Activated T-cell treated with anti-CD3 and anti-CD28 coated beads, Interleukin-2, amount 50 U/mL, for 24 hours (primary cell): ENCODE measurements at regions not wholly inside any gene's neighbourhood (a gene's known extent, or its start where the extent isn't known, plus 50 kb on each side); places are given as distances from the start of the nearest gene placed in this dataset.

Experiments used
- DNase-seq: peaks from one replicate; pipeline ENCODE4 v3.0.0-alpha.2; 2020
- H3K27ac Mint-ChIP-seq: 2 replicates; pipeline ENCODE4 v1.8.0; 2020; ENCODE audit warnings: mild to moderate bottlenecking, mixed read lengths
- H3K27me3 Mint-ChIP-seq: 2 replicates; pipeline ENCODE4 v1.8.0; 2020; ENCODE audit warnings: mixed read lengths
- H3K36me3 Mint-ChIP-seq: 2 replicates; pipeline ENCODE4 v1.8.0; 2020; ENCODE audit warnings: low read depth, mixed read lengths
- H3K4me1 Mint-ChIP-seq: 2 replicates; pipeline ENCODE4 v1.8.0; 2020; ENCODE audit warnings: low read depth, mixed read lengths
- H3K4me3 Mint-ChIP-seq: 2 replicates; pipeline ENCODE4 v1.8.0; 2020; ENCODE audit warnings: mild to moderate bottlenecking, moderate library complexity, mixed read lengths
- H3K9me3 Mint-ChIP-seq: 2 replicates; pipeline ENCODE4 v1.8.0; 2020; ENCODE audit warnings: mixed read lengths

- Mint-ChIP-seq H3K9me3 (no peaks in the 10 kb centered on the region), H3K36me3 (no peaks in the 10 kb centered on the region), H3K4me1 (no peaks in the 10 kb centered on the region), H3K4me3 (no peak overlapping the region), H3K27ac (no peak overlapping the region), H3K27me3 (no peaks in the 10 kb centered on the region)
- no peak for DNase-seq
Measured at GRCh38 chr2:103789381-103790095, 1027.7 kb downstream of the TMEM182 start.

GRCh38 chr2:103792042-103792441 is 1030.2 kb downstream of the TMEM182 start:
- Mint-ChIP-seq H3K36me3 (no peaks in the 10 kb centered on the region), H3K27ac (no peak overlapping the region), H3K27me3 (no peaks in the 10 kb centered on the region), H3K4me3 (no peak overlapping the region), H3K4me1 (no peaks in the 10 kb centered on the region), H3K9me3 (peaks cover 9% of the 10 kb centered on the region)
- no peak for DNase-seq

GRCh38 chr2:103798291-103798690 is 1036.5 kb downstream of the TMEM182 start:
- no peak overlapping the region for H3K4me3 Mint-ChIP-seq
- H3K9me3 Mint-ChIP-seq = peaks cover 9% of the 10 kb centered on the region
- no peaks in the 10 kb centered on the region for H3K36me3 Mint-ChIP-seq
- no peak overlapping the region for H3K27ac Mint-ChIP-seq
- no peak for DNase-seq
- H3K4me1 Mint-ChIP-seq = no peaks in the 10 kb centered on the region
- no peaks in the 10 kb centered on the region for H3K27me3 Mint-ChIP-seq

GRCh38 chr2:103804013-103804412 is 1042.2 kb downstream of the TMEM182 start:
- no peaks in the 10 kb centered on the region for H3K4me1 Mint-ChIP-seq

GRCh38 chr2:103805746-103806145 is 1043.9 kb downstream of the TMEM182 start:
- Mint-ChIP-seq H3K27me3 (no peaks in the 10 kb centered on the region), H3K36me3 (no peaks in the 10 kb centered on the region), H3K9me3 (peaks cover 12% of the 10 kb centered on the region), H3K4me1 (no peaks in the 10 kb centered on the region), H3K4me3 (no peak overlapping the region), H3K27ac (no peak overlapping the region)
- no peak for DNase-seq

More at GRCh38 chr2:103804013-103804412, 1042.2 kb downstream of the TMEM182 start:
- H3K36me3 Mint-ChIP-seq = no peaks in the 10 kb centered on the region
- no peak overlapping the region for H3K27ac Mint-ChIP-seq
- H3K9me3 Mint-ChIP-seq = peaks cover 10% of the 10 kb centered on the region
- no peak overlapping the region for H3K4me3 Mint-ChIP-seq
- DNase-seq = no peak
- H3K27me3 Mint-ChIP-seq = no peaks in the 10 kb centered on the region

- Mint-ChIP-seq H3K27me3 (no peaks in the 10 kb centered on the region), H3K4me3 (no peak overlapping the region), H3K9me3 (peaks cover 12% of the 10 kb centered on the region), H3K27ac (no peak overlapping the region), H3K36me3 (no peaks in the 10 kb centered on the region), H3K4me1 (no peaks in the 10 kb centered on the region)
- DNase-seq = no peak
Measured at GRCh38 chr2:103808814-103809213, 1045.1 kb upstream of the POU3F3 start.

GRCh38 chr2:103809415-103809814 is 1044.5 kb upstream of the POU3F3 start:
- no peak overlapping the region for H3K4me3 Mint-ChIP-seq
- no peaks in the 10 kb centered on the region for H3K36me3 Mint-ChIP-seq
- no peak overlapping the region for H3K27ac Mint-ChIP-seq
- H3K9me3 Mint-ChIP-seq = peaks cover 12% of the 10 kb centered on the region
- no peaks in the 10 kb centered on the region for H3K4me1 Mint-ChIP-seq
- H3K27me3 Mint-ChIP-seq = no peaks in the 10 kb centered on the region
- no peak for DNase-seq

- no peak for DNase-seq
- peaks cover 12% of the 10 kb centered on the region for H3K9me3 Mint-ChIP-seq
- no peaks in the 10 kb centered on the region for H3K4me1 Mint-ChIP-seq
- no peak overlapping the region for H3K27ac Mint-ChIP-seq
- no peaks in the 10 kb centered on the region for H3K27me3 Mint-ChIP-seq
- H3K4me3 Mint-ChIP-seq = no peak overlapping the region
- no peaks in the 10 kb centered on the region for H3K36me3 Mint-ChIP-seq
Measured at GRCh38 chr2:103809941-103810441, 1043.9 kb upstream of the POU3F3 start.

GRCh38 chr2:103810875-103811274 is 1043.0 kb upstream of the POU3F3 start:
- no peak for DNase-seq
- no peak overlapping the region for H3K27ac Mint-ChIP-seq
- no peaks in the 10 kb centered on the region for H3K4me1 Mint-ChIP-seq
- H3K4me3 Mint-ChIP-seq = no peak overlapping the region
- H3K36me3 Mint-ChIP-seq = no peaks in the 10 kb centered on the region
- no peaks in the 10 kb centered on the region for H3K27me3 Mint-ChIP-seq
- H3K9me3 Mint-ChIP-seq = peaks cover 9% of the 10 kb centered on the region

- no peaks in the 10 kb centered on the region for H3K36me3 Mint-ChIP-seq
Measured at GRCh38 chr2:103814016-103814415, 1039.9 kb upstream of the POU3F3 start.

GRCh38 chr2:103815731-103816130 is 1038.2 kb upstream of the POU3F3 start:
- H3K4me3 Mint-ChIP-seq = no peak overlapping the region
- H3K27me3 Mint-ChIP-seq = no peaks in the 10 kb centered on the region
- H3K4me1 Mint-ChIP-seq = no peaks in the 10 kb centered on the region
- H3K27ac Mint-ChIP-seq = no peak overlapping the region
- H3K36me3 Mint-ChIP-seq = no peaks in the 10 kb centered on the region
- DNase-seq = no peak
- H3K9me3 Mint-ChIP-seq = peaks cover 10% of the 10 kb centered on the region

More at GRCh38 chr2:103814016-103814415, 1039.9 kb upstream of the POU3F3 start:
- no peaks in the 10 kb centered on the region for H3K4me1 Mint-ChIP-seq
- H3K27me3 Mint-ChIP-seq = no peaks in the 10 kb centered on the region
- peaks cover 11% of the 10 kb centered on the region for H3K9me3 Mint-ChIP-seq
- H3K4me3 Mint-ChIP-seq = no peak overlapping the region
- no peak for DNase-seq
- H3K27ac Mint-ChIP-seq = no peak overlapping the region

GRCh38 chr2:103817746-103818145 is 1036.2 kb upstream of the POU3F3 start:
- no peaks in the 10 kb centered on the region for H3K27me3 Mint-ChIP-seq
- H3K27ac Mint-ChIP-seq = no peak overlapping the region
- H3K4me1 Mint-ChIP-seq = no peaks in the 10 kb centered on the region
- H3K4me3 Mint-ChIP-seq = no peak overlapping the region
- H3K36me3 Mint-ChIP-seq = no peaks in the 10 kb centered on the region
- no peak for DNase-seq
- H3K9me3 Mint-ChIP-seq = peaks cover 8% of the 10 kb centered on the region

GRCh38 chr2:103818176-103818575 is 1035.7 kb upstream of the POU3F3 start:
- no peak overlapping the region for H3K27ac Mint-ChIP-seq
- H3K36me3 Mint-ChIP-seq = no peaks in the 10 kb centered on the region
- H3K4me1 Mint-ChIP-seq = no peaks in the 10 kb centered on the region
- H3K9me3 Mint-ChIP-seq = peaks cover 8% of the 10 kb centered on the region
- H3K27me3 Mint-ChIP-seq = no peaks in the 10 kb centered on the region
- H3K4me3 Mint-ChIP-seq = no peak overlapping the region
- no peak for DNase-seq

- no peak overlapping the region for H3K4me3 Mint-ChIP-seq
- H3K9me3 Mint-ChIP-seq = peaks cover 8% of the 10 kb centered on the region
- no peaks in the 10 kb centered on the region for H3K36me3 Mint-ChIP-seq
Measured at GRCh38 chr2:103819599-103819998, 1034.3 kb upstream of the POU3F3 start.

GRCh38 chr2:103823847-103824246 is 1030.1 kb upstream of the POU3F3 start:
- Mint-ChIP-seq H3K27me3 (no peaks in the 10 kb centered on the region), H3K9me3 (peaks cover 19% of the 10 kb centered on the region), H3K4me1 (no peaks in the 10 kb centered on the region), H3K4me3 (no peak overlapping the region), H3K36me3 (no peaks in the 10 kb centered on the region), H3K27ac (no peak overlapping the region)
- no peak for DNase-seq

More at GRCh38 chr2:103819599-103819998, 1034.3 kb upstream of the POU3F3 start:
- H3K4me1 Mint-ChIP-seq = no peaks in the 10 kb centered on the region
- no peak overlapping the region for H3K27ac Mint-ChIP-seq
- no peak for DNase-seq
- H3K27me3 Mint-ChIP-seq = no peaks in the 10 kb centered on the region
